Upper lobe of left lung (tissue), 6 donors: ENCODE measurements at regions not wholly inside any gene's neighbourhood (a gene's known extent, or its start where the extent isn't known, plus 50 kb on each side); places are given as distances from the start of the nearest gene placed in this dataset.

Experiments used
- ATAC-seq, 2 donors: fragments of 200-7000 bp; cut with Tn5 transposase; one replicate each; pipeline ENCODE4 v1.9.1; 2022; ENCODE audit warnings: mild to moderate bottlenecking in 2 of 2, moderate library complexity in 2 of 2; ENCODE audit not compliant: low FRiP score in 2 of 2
- DNase-seq, 2 donors: peaks; one replicate each; pipeline ENCODE4 v3.0.0-alpha.2; 2019 to 2020
- H3K27ac ChIP-seq, 4 donors: fragments of 200-600 bp; sonication (generic); one replicate each; pipeline ENCODE4 v1.5.1; 2016 to 2019
- H3K27me3 ChIP-seq, 4 donors: fragments of 200-600 bp; sonication (generic); one replicate each; pipeline ENCODE4 v1.5.1; 2017 to 2019
- H3K36me3 ChIP-seq, 4 donors: fragments of 200-600 bp; sonication (generic); one replicate each; pipeline ENCODE4 v1.5.1; 2016 to 2019
- H3K4me1 ChIP-seq, 4 donors: fragments of 200-600 bp; sonication (generic); one replicate each; pipeline ENCODE4 v1.5.1; 2018 to 2019
- H3K4me3 ChIP-seq, 4 donors: fragments of 200-600 bp; sonication (generic); one replicate each; pipeline ENCODE4 v1.5.1; 2017 to 2019; ENCODE audit warnings: mild to moderate bottlenecking in 2 of 4, moderate library complexity in 1 of 4
- H3K9me3 ChIP-seq, 4 donors: fragments of 200-600 bp; sonication (generic); one replicate each; pipeline ENCODE4 v1.5.1; 2018 to 2019
- EP300 ChIP-seq, 4 donors: sonication (generic); formaldehyde crosslinking; IDR thresholded peaks; one replicate each; pipeline ENCODE4 v1.5.1; 2017; ENCODE audit warnings: antibody characterized with exemption in 4 of 4, control low read depth in 2 of 4
- POLR2A ChIP-seq, 4 donors: fragments of 450-650 bp; IDR thresholded peaks; one replicate each; pipeline ENCODE4 v1.5.1; 2016 to 2017; ENCODE audit warnings: antibody characterized with exemption in 4 of 4, mild to moderate bottlenecking in 2 of 4
- POLR2AphosphoS5 ChIP-seq, 2 donors: sonication (generic); formaldehyde crosslinking; IDR thresholded peaks; one replicate each; pipeline ENCODE4 v1.5.1; 2017; ENCODE audit warnings: antibody characterized with exemption in 2 of 2
- WGBS, 2 donors: methylation state at CpG; one replicate each; pipeline ENCODE4 v1.1.5; 2017 to 2018; 5-methylcytosine and 5-hydroxymethylcytosine counted together
- TF ChIP-seq, protein P1 (sequence below), 6 experiments: fragments of 450-650 bp in 4 of 6; fragments of 200-600 bp in 2 of 6; sonication (generic) in 2 of 6; IDR thresholded peaks; one replicate each; pipeline ENCODE4 v1.5.1; 2016 to 2019; ENCODE audit warnings: antibody characterized with exemption in 6 of 6
- donor health status: DM: no; HTN: no; CAD: no; lungs with moderate emphysema.
- donor health status: DM: no; HTN: yes; CAD: no; lungs with severe emphysema.

GRCh38 chr14:51401756-51402155 is 161.7 kb downstream of the TMX1 start:
- Histone ChIP-seq H3K9me3 (no peaks in the 10 kb centered on the region), H3K4me1 (no peaks in the 10 kb centered on the region), H3K36me3 (no peaks in the 10 kb centered on the region), H3K27me3 (no peaks in the 10 kb centered on the region), H3K4me3 (no peak overlapping the region), H3K27ac (no peak overlapping the region)
- TF ChIP-seq POLR2AphosphoS5 (IDR thresholded peaks at IDR 0.05) (no peak), POLR2A (IDR thresholded peaks at IDR 0.05) (no peak), EP300 (IDR thresholded peaks at IDR 0.05) (no peak)
- TF ChIP-seq, protein P1, sequence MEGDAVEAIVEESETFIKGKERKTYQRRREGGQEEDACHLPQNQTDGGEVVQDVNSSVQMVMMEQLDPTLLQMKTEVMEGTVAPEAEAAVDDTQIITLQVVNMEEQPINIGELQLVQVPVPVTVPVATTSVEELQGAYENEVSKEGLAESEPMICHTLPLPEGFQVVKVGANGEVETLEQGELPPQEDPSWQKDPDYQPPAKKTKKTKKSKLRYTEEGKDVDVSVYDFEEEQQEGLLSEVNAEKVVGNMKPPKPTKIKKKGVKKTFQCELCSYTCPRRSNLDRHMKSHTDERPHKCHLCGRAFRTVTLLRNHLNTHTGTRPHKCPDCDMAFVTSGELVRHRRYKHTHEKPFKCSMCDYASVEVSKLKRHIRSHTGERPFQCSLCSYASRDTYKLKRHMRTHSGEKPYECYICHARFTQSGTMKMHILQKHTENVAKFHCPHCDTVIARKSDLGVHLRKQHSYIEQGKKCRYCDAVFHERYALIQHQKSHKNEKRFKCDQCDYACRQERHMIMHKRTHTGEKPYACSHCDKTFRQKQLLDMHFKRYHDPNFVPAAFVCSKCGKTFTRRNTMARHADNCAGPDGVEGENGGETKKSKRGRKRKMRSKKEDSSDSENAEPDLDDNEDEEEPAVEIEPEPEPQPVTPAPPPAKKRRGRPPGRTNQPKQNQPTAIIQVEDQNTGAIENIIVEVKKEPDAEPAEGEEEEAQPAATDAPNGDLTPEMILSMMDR (IDR thresholded peaks at IDR 0.05): no peak
- DNase-seq: no peak
- WGBS, 2 donors: 25 to 73% methylated on average over 2 of the region's 2 CpGs
- peak in 1 of 2 donors; percentile 31 for ATAC-seq

DNA sequence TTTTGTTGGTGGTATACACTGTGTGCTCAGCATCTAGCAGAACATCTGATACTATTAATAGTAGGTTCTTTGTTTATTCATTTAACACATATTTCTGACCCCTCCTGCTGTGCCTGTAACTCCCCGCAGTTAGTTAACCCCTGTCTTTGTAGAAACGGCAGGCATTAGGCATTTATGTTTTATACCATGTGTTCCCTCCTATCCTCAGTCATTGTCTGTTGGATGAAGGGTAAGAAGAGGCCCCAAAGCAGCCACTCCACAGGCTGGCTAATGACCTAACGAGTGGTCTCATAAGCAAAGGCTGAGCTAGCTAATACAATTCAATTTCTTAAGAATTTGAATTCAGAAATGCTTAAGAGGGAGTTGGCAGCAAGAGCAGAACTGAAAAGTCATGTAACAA is 170.8 kb downstream of the TMX1 start:
- Histone ChIP-seq H3K27me3 (no peaks in the 10 kb centered on the region), H3K4me3 (no peak overlapping the region), H3K9me3 (no peaks in the 10 kb centered on the region), H3K36me3 (no peaks in the 10 kb centered on the region), H3K4me1 (no peaks in the 10 kb centered on the region), H3K27ac (no peak overlapping the region)
- WGBS, 2 donors: 66 to 67% methylated on average over 3 of the region's 3 CpGs
- DNase-seq: no peak
- TF ChIP-seq POLR2AphosphoS5 (IDR thresholded peaks at IDR 0.05) (no peak), POLR2A (IDR thresholded peaks at IDR 0.05) (no peak), EP300 (IDR thresholded peaks at IDR 0.05) (no peak)
- TF ChIP-seq, protein P1 (IDR thresholded peaks at IDR 0.05): no peak
- no peak for ATAC-seq

- ATAC-seq: no peak
These were observed 179.6 kb downstream of the TMX1 start for GRCh38 chr14:51419685-51420084.

GRCh38 chr14:51422704-51423103 is 182.7 kb downstream of the TMX1 start:
- Histone ChIP-seq H3K4me3 (no peak overlapping the region), H3K27me3 (no peaks in the 10 kb centered on the region), H3K27ac (no peak overlapping the region), H3K4me1 (no peaks in the 10 kb centered on the region), H3K36me3 (no peaks in the 10 kb centered on the region), H3K9me3 (peaks cover 0 to 11% (median 8%) of the 10 kb centered on the region in 4 donors)
- ATAC-seq (no peak), DNase-seq (no peak)
- TF ChIP-seq EP300 (IDR thresholded peaks at IDR 0.05) (no peak), POLR2A (IDR thresholded peaks at IDR 0.05) (no peak), POLR2AphosphoS5 (IDR thresholded peaks at IDR 0.05) (no peak)
- TF ChIP-seq, protein P1 (IDR thresholded peaks at IDR 0.05): no peak
- WGBS, 2 donors: 90 to 95% methylated on average over 3 of the region's 3 CpGs

More at GRCh38 chr14:51419685-51420084, 179.6 kb downstream of the TMX1 start:
- H3K4me3 ChIP-seq: no peak overlapping the region
- TF ChIP-seq, protein P1 (IDR thresholded peaks at IDR 0.05): no peak
- TF ChIP-seq POLR2AphosphoS5 (IDR thresholded peaks at IDR 0.05) (no peak), EP300 (IDR thresholded peaks at IDR 0.05) (no peak), POLR2A (IDR thresholded peaks at IDR 0.05) (no peak)
- no peaks in the 10 kb centered on the region for H3K36me3 ChIP-seq
- no peak overlapping the region for H3K27ac ChIP-seq
- H3K4me1 ChIP-seq: no peaks in the 10 kb centered on the region
- H3K27me3 ChIP-seq: no peaks in the 10 kb centered on the region
- peaks cover 0 to 11% (median 8%) of the 10 kb centered on the region in 4 donors for H3K9me3 ChIP-seq
- 46 to 61% methylated on average over 7 of the region's 7 CpGs for WGBS, 2 donors
- DNase-seq: no peak

- 49 to 60% methylated on average over 3 of the region's 3 CpGs for WGBS, 2 donors
These were observed 184.0 kb downstream of the TMX1 start for GRCh38 chr14:51424041-51424440.

More at GRCh38 chr14:51424041-51424440, 184.0 kb downstream of the TMX1 start:
- no peak overlapping the region for H3K4me3 ChIP-seq
- H3K27ac ChIP-seq: peak overlapping the region in 1 of 4 donors; percentile 40
- peaks cover 0 to 5% (median 4%) of the 10 kb centered on the region in 4 donors for H3K9me3 ChIP-seq
- no peak for DNase-seq
- TF ChIP-seq, protein P1 (IDR thresholded peaks at IDR 0.05): no peak
- TF ChIP-seq POLR2AphosphoS5 (IDR thresholded peaks at IDR 0.05): no peak
- TF ChIP-seq POLR2A (IDR thresholded peaks at IDR 0.05): no peak
- no peak for TF ChIP-seq EP300 (IDR thresholded peaks at IDR 0.05)
- ATAC-seq: no peak
- H3K27me3 ChIP-seq: no peaks in the 10 kb centered on the region
- H3K4me1 ChIP-seq: no peaks in the 10 kb centered on the region
- no peaks in the 10 kb centered on the region for H3K36me3 ChIP-seq
